Stomach (tissue), 8 donors: ENCODE measurements at regions not wholly inside any gene's neighbourhood (a gene's known extent, or its start where the extent isn't known, plus 50 kb on each side); places are given as distances from the start of the nearest gene placed in this dataset.

ENCODE experiments used
- DNase-seq, 2 donors: peaks; one replicate each; pipeline versions ENCODE4 v3.0.0 to v3.0.0-alpha.2; 2013 to 2019
- H3K27ac ChIP-seq, 5 donors: fragments of 200-600 bp in 4 of 5; sonication (generic) in 4 of 5; one replicate each; pipeline ENCODE4 v1.5.1; 2013 to 2019; ENCODE audit warnings: mild to moderate bottlenecking in 1 of 5, moderate library complexity in 1 of 5
- H3K27me3 ChIP-seq, 3 donors: fragments of 200-600 bp; sonication (generic); one replicate each; pipeline ENCODE4 v1.5.1; 2017 to 2019; ENCODE audit warnings: mixed run types in 1 of 3
- H3K36me3 ChIP-seq, 4 donors: fragments of 200-600 bp; sonication (generic); 1 replicate in 3 of 4; 2 replicates in 1 of 4; pipeline ENCODE4 v1.5.1; 2016 to 2019
- H3K4me1 ChIP-seq, 4 donors: fragments of 200-600 bp; sonication (generic); one replicate each; pipeline ENCODE4 v1.5.1; 2016 to 2019
- H3K4me3 ChIP-seq, 4 donors: fragments of 200-600 bp; sonication (generic) in 3 of 4; one replicate each; pipeline ENCODE4 v1.5.1; 2016 to 2019; ENCODE audit warnings: mild to moderate bottlenecking in 1 of 4
- H3K9me3 ChIP-seq, 4 donors: fragments of 200-600 bp; sonication (generic); one replicate each; pipeline ENCODE4 v1.5.1; 2016 to 2019
- CTCF ChIP-seq, 7 experiments: fragments of 450-650 bp in 4 of 7; fragments of 200-600 bp in 3 of 7; sonication (generic) in 3 of 7; IDR thresholded peaks; one replicate each; pipeline ENCODE4 v1.5.1; 2016 to 2019; ENCODE audit warnings: antibody characterized with exemption in 7 of 7, control low read depth in 2 of 7, mild to moderate bottlenecking in 1 of 7
- EP300 ChIP-seq: sonication (generic); formaldehyde crosslinking; IDR thresholded peaks from one replicate; pipeline ENCODE4 v1.6.1; 2017; ENCODE audit warnings: antibody characterized with exemption
- POLR2A ChIP-seq, 4 donors: fragments of 450-650 bp; IDR thresholded peaks; one replicate each; pipeline ENCODE4 v1.6.1; 2016; ENCODE audit warnings: antibody characterized with exemption in 4 of 4, control low read depth in 2 of 4, mild to moderate bottlenecking in 1 of 4, moderate library complexity in 1 of 4
- POLR2AphosphoS5 ChIP-seq, 3 donors: sonication (generic); formaldehyde crosslinking; IDR thresholded peaks; one replicate each; pipeline ENCODE4 v1.6.1; 2016; ENCODE audit warnings: antibody characterized with exemption in 3 of 3
- WGBS, 5 donors: extraction: QIAGEN DNeasy Blood & Tissue Kit in 3 of 5; methylation state at CpG; one replicate each; pipeline versions ENCODE4 v1.1.5 to v1.1.7; 2013 to 2018; 5-methylcytosine and 5-hydroxymethylcytosine counted together
- intact Hi-C: fragments of 100-400 bp; cut with DNase I; formaldehyde crosslinking; loops from one replicate; pipeline ENCODE4 v1.15.1; 2023; ENCODE audit warnings: low total_unique reads
- donor health status: healthy with polysubstance abuse.
- donor health status: Bipolar disorder and iron deficiency.
- donor health status: healthy.

GRCh38 chr20:16671753-16672152 is 58.1 kb upstream of the SNRPB2 start:
- WGBS, 5 donors: 41 to 66% (median 62%) methylated on average over 4 of the region's 4 CpGs

GRCh38 chr20:16666272-16666671 is 63.6 kb upstream of the SNRPB2 start:
- intact Hi-C loops: no loop called here
- no peaks in the 10 kb centered on the region for H3K27me3 ChIP-seq
- TF ChIP-seq CTCF (IDR thresholded peaks at IDR 0.05) (no peak), POLR2AphosphoS5 (IDR thresholded peaks at IDR 0.05) (no peak), EP300 (no peak), POLR2A (IDR thresholded peaks at IDR 0.05) (no peak)
- no peaks in the 10 kb centered on the region for H3K36me3 ChIP-seq
- 46 to 65% (median 50%) methylated on average over 3 of the region's 3 CpGs for WGBS, 5 donors
- no peak overlapping the region for H3K27ac ChIP-seq
- H3K4me1 ChIP-seq: peaks cover 0 to 8% (median 0%) of the 10 kb centered on the region in 4 donors
- DNase-seq: no peak
- no peak overlapping the region for H3K4me3 ChIP-seq
- peaks cover 0 to 9% (median 3%) of the 10 kb centered on the region in 4 donors for H3K9me3 ChIP-seq

More at GRCh38 chr20:16671753-16672152, 58.1 kb upstream of the SNRPB2 start:
- DNase-seq: peak in 1 of 2 donors; percentile 24
- Histone ChIP-seq H3K27ac (no peak overlapping the region), H3K27me3 (no peaks in the 10 kb centered on the region), H3K4me3 (no peak overlapping the region), H3K36me3 (no peaks in the 10 kb centered on the region), H3K4me1 (no peaks in the 10 kb centered on the region), H3K9me3 (peaks cover 3 to 22% (median 7%) of the 10 kb centered on the region in 4 donors)
- intact Hi-C loops: no loop called here
- TF ChIP-seq EP300: no peak

- no peak for DNase-seq
- H3K27ac ChIP-seq: no peak overlapping the region
- H3K27me3 ChIP-seq: no peaks in the 10 kb centered on the region
- no peak for TF ChIP-seq CTCF (IDR thresholded peaks at IDR 0.05)
- no peak for TF ChIP-seq EP300
- no peak for TF ChIP-seq POLR2A (IDR thresholded peaks at IDR 0.05)
- TF ChIP-seq POLR2AphosphoS5 (IDR thresholded peaks at IDR 0.05): no peak
- H3K4me3 ChIP-seq: no peak overlapping the region
- WGBS, 5 donors: 61 to 73% (median 68%) methylated on average over 4 of the region's 4 CpGs
- intact Hi-C loops: no loop called here
- H3K9me3 ChIP-seq: peaks cover 0 to 4% (median 0%) of the 10 kb centered on the region in 4 donors
- H3K4me1 ChIP-seq: peaks cover 0 to 8% (median 0%) of the 10 kb centered on the region in 4 donors
- H3K36me3 ChIP-seq: no peaks in the 10 kb centered on the region
Measured at GRCh38 chr20:16664020-16664419, 65.8 kb upstream of the SNRPB2 start.

GRCh38 chr20:16662467-16662866 is 67.4 kb upstream of the SNRPB2 start:
- no peaks in the 10 kb centered on the region for H3K36me3 ChIP-seq
- 39 to 61% (median 56%) methylated on average over 2 of the region's 2 CpGs for WGBS, 5 donors
- peaks cover 0 to 8% (median 0%) of the 10 kb centered on the region in 4 donors for H3K4me1 ChIP-seq
- TF ChIP-seq POLR2AphosphoS5 (IDR thresholded peaks at IDR 0.05) (no peak), CTCF (IDR thresholded peaks at IDR 0.05) (no peak), EP300 (no peak), POLR2A (IDR thresholded peaks at IDR 0.05) (no peak)
- intact Hi-C loops: no loop called here
- DNase-seq: no peak
- H3K27ac ChIP-seq: no peak overlapping the region
- no peak overlapping the region for H3K4me3 ChIP-seq
- H3K9me3 ChIP-seq: peaks cover 0 to 5% (median 2%) of the 10 kb centered on the region in 4 donors
- no peaks in the 10 kb centered on the region for H3K27me3 ChIP-seq

- H3K36me3 ChIP-seq: no peaks in the 10 kb centered on the region
Measured at GRCh38 chr20:16661756-16662155, 68.1 kb upstream of the SNRPB2 start.

More at GRCh38 chr20:16661756-16662155, 68.1 kb upstream of the SNRPB2 start:
- no peak for TF ChIP-seq POLR2AphosphoS5 (IDR thresholded peaks at IDR 0.05)
- no peak for TF ChIP-seq EP300
- TF ChIP-seq CTCF (IDR thresholded peaks at IDR 0.05): no peak
- no peak for TF ChIP-seq POLR2A (IDR thresholded peaks at IDR 0.05)
- peak in 1 of 2 donors; percentile 40 for DNase-seq
- Histone ChIP-seq H3K9me3 (peaks cover 0 to 11% (median 5%) of the 10 kb centered on the region in 4 donors), H3K27me3 (no peaks in the 10 kb centered on the region), H3K4me1 (peaks cover 0 to 8% (median 0%) of the 10 kb centered on the region in 4 donors), H3K4me3 (no peak overlapping the region), H3K27ac (no peak overlapping the region)
- intact Hi-C loops: no loop called here
- 31 to 50% (median 38%) methylated on average over 2 of the region's 2 CpGs for WGBS, 5 donors
